Occipital lobe (tissue), 1 donor: ENCODE measurements at regions not wholly inside any gene's neighbourhood (a gene's known extent, or its start where the extent isn't known, plus 50 kb on each side); places are given as distances from the start of the nearest gene placed in this dataset.
"Not testable (repeated sequence)": the region's sequence is repeated elsewhere in the genome, so short reads cannot be mapped to it uniquely, and the experiment has no call there.

Source experiments
- DNase-seq: peaks from one replicate; lab custom pipeline; 2025; lab: John Stamatoyannopoulos, UW

GRCh38 chr5:82434696-82435660, 156.8 kb upstream of the RPS23 start:
- not testable (repeated sequence) for DNase-seq

GRCh38 chr5:82426464-82427154, 148.5 kb upstream of the RPS23 start:
- DNase-seq = no peak

- DNase-seq = no peak
These were observed 147.4 kb upstream of the RPS23 start for GRCh38 chr5:82425591-82425990.

- DNase-seq = no peak
These were observed 146.1 kb upstream of the RPS23 start for GRCh38 chr5:82424211-82424610.

GRCh38 chr5:82422751-82423181, 144.6 kb upstream of the RPS23 start:
- no peak for DNase-seq

- DNase-seq = no peak
These were observed 144.0 kb upstream of the RPS23 start for GRCh38 chr5:82422001-82422740.

- DNase-seq = no peak
These were observed 143.0 kb upstream of the RPS23 start for GRCh38 chr5:82421119-82421518.

GRCh38 chr5:82420524-82420923, 142.4 kb upstream of the RPS23 start:
- not testable (repeated sequence) for DNase-seq

GRCh38 chr5:82419559-82420332, 141.6 kb upstream of the RPS23 start:
- no peak for DNase-seq

GRCh38 chr5:82418608-82418950, 140.4 kb upstream of the RPS23 start:
- DNase-seq = no peak

GRCh38 chr5:82417776-82418607, 139.8 kb upstream of the RPS23 start:
- no peak for DNase-seq

GRCh38 chr5:82416512-82416911, 138.4 kb upstream of the RPS23 start:
- no peak for DNase-seq

- no peak for DNase-seq
These were observed 135.9 kb upstream of the RPS23 start for GRCh38 chr5:82414041-82414388.

- no peak for DNase-seq
These were observed 135.3 kb upstream of the RPS23 start for GRCh38 chr5:82413302-82414040.

- DNase-seq = no peak
These were observed 129.9 kb upstream of the RPS23 start for GRCh38 chr5:82408033-82408432.

GRCh38 chr5:82406205-82406773, 128.1 kb upstream of the RPS23 start:
- no peak for DNase-seq

- no peak for DNase-seq
These were observed 127.6 kb upstream of the RPS23 start for GRCh38 chr5:82405618-82406204.

GRCh38 chr5:82405161-82405560, 127.0 kb upstream of the RPS23 start:
- no peak for DNase-seq

GRCh38 chr5:82404382-82404945, 126.3 kb upstream of the RPS23 start:
- DNase-seq = no peak
